IMR-90 (cell line): ENCODE measurements at regions not wholly inside any gene's neighbourhood (a gene's known extent, or its start where the extent isn't known, plus 50 kb on each side); places are given as distances from the start of the nearest gene placed in this dataset.

Source experiments
- ATAC-seq: fragments of 200-7000 bp; cut with Tn5 transposase; 2 replicates; pipeline ENCODE4 v1.9.1; 2020; ENCODE audit warnings: low read depth, mild to moderate bottlenecking, moderate library complexity
- BruUV-seq: library from RNA; stranded (reverse); fragments of 400-500 nt; replicated peaks from 2 replicates; lab custom pipeline; 2021; lab: Mats Ljungman, UMichigan
- CTCF ChIA-PET: fragments of 300-600 bp; formaldehyde crosslinking; extraction: SDS; loops from one replicate; lab custom pipeline; 2021; ENCODE audit warnings: antibody characterized with exemption; lab: Yijun Ruan, JAX
- POLR2A ChIA-PET: fragments of 300-600 bp; sonication (Branson Sonifier 250); formaldehyde crosslinking; loops from one replicate; lab custom pipeline; 2022; ENCODE audit warnings: antibody characterized with exemption; ENCODE audit not compliant: unreplicated experiment; lab: Charles Lee
- DNase-seq: peaks from one replicate; pipeline ENCODE4 v3.0.0; 2013
- H2AFZ ChIP-seq: replicated peaks from 2 replicates; pipeline ENCODE3; 2013; ENCODE audit warnings: low read length, mild to moderate bottlenecking; ENCODE audit not compliant: poor library complexity
- H2AK5ac ChIP-seq: 2 replicates; pipeline ENCODE4 v1.6.1; 2013; ENCODE audit warnings: low read depth, low read length, inconsistent platforms
- H2AK9ac ChIP-seq: replicated peaks from 2 replicates; pipeline ENCODE3; 2013; ENCODE audit warnings: mild to moderate bottlenecking, low read depth, low read length, moderate library complexity; ENCODE audit not compliant: poor library complexity
- H2BK120ac ChIP-seq: 2 replicates; pipeline ENCODE4 v1.6.1; 2013; ENCODE audit warnings: low read depth, low read length, inconsistent platforms
- H2BK15ac ChIP-seq: 3 replicates; pipeline ENCODE4 v1.6.1; 2013; ENCODE audit warnings: low read depth, low read length, inconsistent platforms
- H2BK20ac ChIP-seq: 2 replicates; pipeline ENCODE4 v1.6.1; 2013; ENCODE audit warnings: low read depth, mild to moderate bottlenecking, inconsistent platforms, low read length, moderate library complexity
- H2BK5ac ChIP-seq: 2 replicates; pipeline ENCODE4 v1.6.1; 2013; ENCODE audit warnings: mild to moderate bottlenecking, low read depth, low read length, inconsistent platforms; ENCODE audit not compliant: poor library complexity, severe bottlenecking
- H3K14ac ChIP-seq: replicated peaks from 2 replicates; pipeline ENCODE4 v1.6.1; 2013; ENCODE audit warnings: low read depth, low read length, inconsistent platforms
- H3K18ac ChIP-seq: 2 replicates; pipeline ENCODE4 v1.6.1; 2013; ENCODE audit warnings: low read depth, low read length, control low read depth
- H3K23ac ChIP-seq: 2 replicates; pipeline ENCODE4 v1.6.1; 2013; ENCODE audit warnings: low read depth, low read length, inconsistent platforms
- H3K27ac ChIP-seq: 2 replicates; pipeline ENCODE4 v1.5.1; 2013; ENCODE audit warnings: mild to moderate bottlenecking, control low read depth, low read length; ENCODE audit not compliant: insufficient read depth
- H3K27me3 ChIP-seq: 2 replicates; pipeline ENCODE4 v1.6.1; 2013; ENCODE audit warnings: low read length; ENCODE audit not compliant: control insufficient read depth, insufficient read depth
- H3K36me3 ChIP-seq: 2 replicates; pipeline ENCODE4 v1.6.1; 2013; ENCODE audit warnings: low read length, mixed read lengths; ENCODE audit not compliant: control insufficient read depth, insufficient read depth
- H3K4ac ChIP-seq: 2 replicates; pipeline ENCODE4 v1.6.1; 2013; ENCODE audit warnings: low read depth, low read length, inconsistent platforms
- H3K4me1 ChIP-seq: 2 replicates; pipeline ENCODE4 v1.6.1; 2013; ENCODE audit warnings: low read length, mixed read lengths; ENCODE audit not compliant: control insufficient read depth, insufficient read depth
- H3K4me2 ChIP-seq: 2 replicates; pipeline ENCODE4 v1.6.1; 2013; ENCODE audit warnings: low read depth, mild to moderate bottlenecking, control low read depth, low read length, moderate library complexity
- H3K4me3 ChIP-seq: 2 replicates; pipeline ENCODE4 v1.5.1; 2013; ENCODE audit warnings: low read depth, mild to moderate bottlenecking, control low read depth, low read length, moderate library complexity; ENCODE audit not compliant: insufficient read depth
- H3K56ac ChIP-seq: 2 replicates; pipeline ENCODE4 v1.6.1; 2013; ENCODE audit warnings: low read length, inconsistent platforms; ENCODE audit not compliant: insufficient read depth; ENCODE audit errors: extremely low read depth
- H3K79me1 ChIP-seq, 2 experiments: 2 replicates each; pipeline ENCODE4 v1.6.1; 2013; ENCODE audit warnings: low read length in 2 of 2, inconsistent platforms in 1 of 2, low read depth in 1 of 2
- H3K9ac ChIP-seq: 2 replicates; pipeline ENCODE4 v1.6.1; 2013; ENCODE audit warnings: low read depth, low read length, control low read depth
- H3K9me1 ChIP-seq: 2 replicates; pipeline ENCODE4 v1.6.1; 2013; ENCODE audit warnings: low read length, inconsistent platforms; ENCODE audit not compliant: insufficient read depth
- H3K9me3 ChIP-seq: 2 replicates; pipeline ENCODE4 v1.6.1; 2013; ENCODE audit warnings: low read length; ENCODE audit not compliant: control insufficient read depth, insufficient read depth
- H4K20me1 ChIP-seq: 2 replicates; pipeline ENCODE4 v1.6.1; 2013; ENCODE audit warnings: low read length, inconsistent platforms; ENCODE audit not compliant: insufficient read depth
- H4K5ac ChIP-seq: 2 replicates; pipeline ENCODE4 v1.6.1; 2013; ENCODE audit warnings: mild to moderate bottlenecking, low read depth, low read length, control low read depth
- H4K8ac ChIP-seq, 2 experiments: 2 replicates each; pipeline ENCODE4 v1.6.1; 2013; ENCODE audit warnings: low read depth in 2 of 2, low read length in 2 of 2, control low read depth in 1 of 2, inconsistent platforms in 1 of 2
- H4K91ac ChIP-seq: 2 replicates; pipeline ENCODE4 v1.6.1; 2013; ENCODE audit warnings: low read depth, low read length, inconsistent platforms; ENCODE audit not compliant: insufficient read depth
- FOS ChIP-seq: fragments of 150-350 bp; IDR thresholded peaks from 2 replicates; pipeline ENCODE4 v1.6.1; 2016; ENCODE audit warnings: low read depth, low read length
- MAFK ChIP-seq: IDR thresholded peaks from 2 replicates; pipeline ENCODE4 v1.6.1; 2012; ENCODE audit warnings: low read depth, low read length, improper control_type of control experiment
- WGBS, 2 experiments: methylation state at CpG; one replicate each; pipeline versions ENCODE4 v1.1.5 to v1.1.7; 2013; ENCODE audit warnings: missing lambda C conversion rate in 2 of 2; ENCODE audit not compliant: insufficient read length in 1 of 2; ENCODE audit errors: extremely low coverage in 2 of 2; 5-methylcytosine and 5-hydroxymethylcytosine counted together
- dilution Hi-C: fragments of 300-500 bp; cut with HindIII; formaldehyde crosslinking; loops from one replicate; pipeline ENCODE4 v1.14.3; 2018; ENCODE audit warnings: low sequenced_read_pairs; ENCODE audit not compliant: unreplicated experiment
- in situ Hi-C: fragments of 300-500 bp; cut with MboI; formaldehyde crosslinking; loops from 3 replicates; pipeline ENCODE4 v1.14.3; 2019; ENCODE audit warnings: low sequenced_read_pairs, inconsistent platforms, mixed read lengths
- intact Hi-C: fragments of 100-400 bp; cut with micrococcal nuclease; formaldehyde crosslinking; loops from 2 replicates; pipeline ENCODE4 v1.10.0; 2022

DNA sequence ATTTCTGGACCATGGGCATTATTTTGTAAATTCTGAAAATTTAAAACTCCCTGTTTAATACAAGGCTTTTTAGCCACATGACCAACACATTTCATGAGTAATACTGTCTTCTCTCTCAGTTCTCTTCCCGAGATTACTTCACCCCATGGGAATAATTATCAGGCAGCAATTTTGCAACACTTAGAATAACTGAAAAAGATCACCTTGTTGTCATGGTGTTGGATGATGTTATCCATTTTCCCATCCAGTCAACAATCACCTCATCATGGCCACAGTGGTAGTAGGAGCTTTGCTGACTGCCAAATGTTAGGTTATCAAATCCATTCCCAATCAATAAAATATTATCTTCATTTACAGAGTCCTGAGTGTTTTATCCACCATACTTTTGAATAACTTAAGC, 354.9 kb upstream of the ISL1 start:
- Histone ChIP-seq H3K9me3 (peaks cover 3% of the 10 kb centered on the region), H2AFZ (no peak overlapping the region), H2BK20ac (no peak overlapping the region), H3K23ac (no peak overlapping the region), H3K4ac (no peak overlapping the region), H2AK9ac (no peak overlapping the region), H3K4me2 (no peak overlapping the region), H2BK120ac (no peak overlapping the region), H4K91ac (no peak overlapping the region), H3K4me3 (no peak overlapping the region), H3K9me1 (no peaks in the 10 kb centered on the region), H2AK5ac (no peak overlapping the region), H2BK5ac (no peak overlapping the region), H3K14ac (no peak overlapping the region), H3K27ac (no peak overlapping the region), H3K36me3 (no peaks in the 10 kb centered on the region), H4K8ac (no peak overlapping the region), H3K27me3 (no peaks in the 10 kb centered on the region), H3K56ac (no peak overlapping the region), H3K79me1 (no peaks in the 10 kb centered on the region), H2BK15ac (no peak overlapping the region), H3K18ac (no peak overlapping the region), H4K20me1 (no peaks in the 10 kb centered on the region), H4K5ac (no peak overlapping the region), H3K9ac (no peak overlapping the region), H3K4me1 (no peaks in the 10 kb centered on the region)
- no peak for TF ChIP-seq MAFK
- TF ChIP-seq FOS = no peak
- in situ Hi-C loops = no loop called here
- WGBS, 2 experiments = no CpG with 5 or more reads among the region's 1 CpG
- ChIA-PET POLR2A (no interaction called here), CTCF (no interaction called here)
- dilution Hi-C loops = no loop called here
- no peak for ATAC-seq
- intact Hi-C loops = no loop called here
- no TSS peak for BruUV-seq
- DNase-seq = no peak
